DND-41 (cell line): ENCODE measurements at regions not wholly inside any gene's neighbourhood (a gene's known extent, or its start where the extent isn't known, plus 50 kb on each side); places are given as distances from the start of the nearest gene placed in this dataset.

ENCODE experiments used
- CTCF ChIP-seq: IDR thresholded peaks from 2 replicates; pipeline ENCODE4 v1.5.1; 2012; ENCODE audit warnings: borderline replicate concordance, low read length, moderate library complexity, mild to moderate bottlenecking; ENCODE audit not compliant: poor library complexity, severe bottlenecking; ENCODE audit errors: extremely low read depth
- EZH2 ChIP-seq: IDR thresholded peaks from 3 replicates; pipeline ENCODE4 v1.6.1; 2012; ENCODE audit warnings: borderline replicate concordance, low read depth, mild to moderate bottlenecking, moderate library complexity, low read length, inconsistent platforms; ENCODE audit not compliant: severe bottlenecking

GRCh38 chr3:99409961-99410360 lies 228.4 kb upstream of the COL8A1 start:
- no peak for TF ChIP-seq CTCF
- no peak for TF ChIP-seq EZH2
